ENCODE measurements at regions not wholly inside any gene's neighbourhood (a gene's known extent, or its start where the extent isn't known, plus 50 kb on each side); places are given as distances from the start of the nearest gene placed in this dataset.

DNA sequence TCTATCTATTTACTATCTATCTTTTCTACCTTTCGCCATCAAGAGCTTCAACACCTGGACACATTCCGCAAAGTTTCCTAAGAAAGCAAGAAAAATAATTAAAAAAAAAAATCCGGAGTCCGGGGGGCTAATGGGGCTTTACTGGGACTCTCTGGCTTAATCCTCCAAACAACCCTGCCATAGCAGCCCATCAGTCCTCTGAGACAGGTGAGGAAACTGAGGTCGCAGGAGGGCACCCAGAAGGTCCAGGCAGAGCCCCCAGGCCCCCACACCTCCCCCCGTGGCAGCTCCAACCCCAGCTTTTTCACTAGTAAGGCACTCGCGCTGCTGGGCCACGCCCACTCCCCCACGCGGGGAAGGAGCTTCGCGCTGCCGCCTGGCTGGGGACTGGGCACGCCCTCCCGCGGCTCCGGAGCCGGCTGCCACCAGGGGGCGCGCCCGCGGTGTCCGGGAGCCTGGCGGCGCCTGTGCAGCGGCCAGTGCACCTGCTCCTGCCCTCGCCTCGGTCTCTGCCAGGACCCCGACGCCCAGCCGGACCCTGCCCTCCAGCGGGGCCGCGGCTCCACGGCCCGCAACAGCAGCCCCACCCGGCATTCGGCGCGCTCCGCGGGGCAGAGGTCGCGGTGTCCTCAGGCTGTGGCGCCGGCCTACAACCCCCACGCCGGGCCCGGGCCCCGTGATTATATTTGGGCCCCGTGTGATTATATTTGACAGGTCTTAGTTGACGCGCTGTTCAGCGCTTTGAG lies 54.1 kb upstream of the SAMD11 start:
- Histone ChIP-seq H3K4me1 (ENCODE audit: insufficient read depth) (no peaks in the 10 kb centered on the region), H2AFZ (0 out of 2 replicates have a peak overlapping the region, but pooled peaks have one; percentile 63), H3K79me2 (replicated peaks; ENCODE audit: insufficient read depth) (no peaks in the 10 kb centered on the region), H3K27me3 (ENCODE audit: insufficient read depth) (peaks cover 34% of the 10 kb centered on the region), H3F3A (replicated peaks; ENCODE audit: low read depth) (no peaks in the 10 kb centered on the region), H4K20me1 (replicated peaks; ENCODE audit: insufficient read depth) (0 out of 2 replicates have a peak, but pooled peaks cover 3% of the 10 kb centered on the region), H3K36me3 (ENCODE audit: insufficient read depth) (no peaks in the 10 kb centered on the region), H3K4me3 (0 out of 2 replicates have a peak overlapping the region, but pooled peaks have one; percentile 37), H3K27ac (ENCODE audit: low read depth) (no peak overlapping the region), H3K9me2 (ENCODE audit: insufficient read depth) (no peaks in the 10 kb centered on the region), H3K4me2 (peak overlapping the region; percentile 67; the same call in 1 of the 2 replicates)
- DNase-seq (ENCODE audit: low spot score) = peak; percentile 67
- TF ChIP-seq POLR2AphosphoS5 (IDR thresholded peaks at IDR 0.05; ENCODE audit: low read depth) (no peak), ZNF114 (CRISPR knock-in tag; IDR thresholded peaks at IDR 0.05) (no peak), STAT1 (IDR thresholded peaks at IDR 0.05; ENCODE audit: unreplicated experiment) (no peak), ZNF331 (CRISPR knock-in tag; IDR thresholded peaks at IDR 0.05; ENCODE audit: low read depth) (no peak), CREB1 (CRISPR knock-in tag; IDR thresholded peaks at IDR 0.05; ENCODE audit: low read depth) (no peak)
- TF ChIP-seq, protein P1, sequence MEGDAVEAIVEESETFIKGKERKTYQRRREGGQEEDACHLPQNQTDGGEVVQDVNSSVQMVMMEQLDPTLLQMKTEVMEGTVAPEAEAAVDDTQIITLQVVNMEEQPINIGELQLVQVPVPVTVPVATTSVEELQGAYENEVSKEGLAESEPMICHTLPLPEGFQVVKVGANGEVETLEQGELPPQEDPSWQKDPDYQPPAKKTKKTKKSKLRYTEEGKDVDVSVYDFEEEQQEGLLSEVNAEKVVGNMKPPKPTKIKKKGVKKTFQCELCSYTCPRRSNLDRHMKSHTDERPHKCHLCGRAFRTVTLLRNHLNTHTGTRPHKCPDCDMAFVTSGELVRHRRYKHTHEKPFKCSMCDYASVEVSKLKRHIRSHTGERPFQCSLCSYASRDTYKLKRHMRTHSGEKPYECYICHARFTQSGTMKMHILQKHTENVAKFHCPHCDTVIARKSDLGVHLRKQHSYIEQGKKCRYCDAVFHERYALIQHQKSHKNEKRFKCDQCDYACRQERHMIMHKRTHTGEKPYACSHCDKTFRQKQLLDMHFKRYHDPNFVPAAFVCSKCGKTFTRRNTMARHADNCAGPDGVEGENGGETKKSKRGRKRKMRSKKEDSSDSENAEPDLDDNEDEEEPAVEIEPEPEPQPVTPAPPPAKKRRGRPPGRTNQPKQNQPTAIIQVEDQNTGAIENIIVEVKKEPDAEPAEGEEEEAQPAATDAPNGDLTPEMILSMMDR (conservative IDR thresholded peaks at IDR 0.05; ENCODE audit: low read depth in 2 of 2) = peak; percentile 44 to 74
- TF ChIP-seq, protein P2, sequence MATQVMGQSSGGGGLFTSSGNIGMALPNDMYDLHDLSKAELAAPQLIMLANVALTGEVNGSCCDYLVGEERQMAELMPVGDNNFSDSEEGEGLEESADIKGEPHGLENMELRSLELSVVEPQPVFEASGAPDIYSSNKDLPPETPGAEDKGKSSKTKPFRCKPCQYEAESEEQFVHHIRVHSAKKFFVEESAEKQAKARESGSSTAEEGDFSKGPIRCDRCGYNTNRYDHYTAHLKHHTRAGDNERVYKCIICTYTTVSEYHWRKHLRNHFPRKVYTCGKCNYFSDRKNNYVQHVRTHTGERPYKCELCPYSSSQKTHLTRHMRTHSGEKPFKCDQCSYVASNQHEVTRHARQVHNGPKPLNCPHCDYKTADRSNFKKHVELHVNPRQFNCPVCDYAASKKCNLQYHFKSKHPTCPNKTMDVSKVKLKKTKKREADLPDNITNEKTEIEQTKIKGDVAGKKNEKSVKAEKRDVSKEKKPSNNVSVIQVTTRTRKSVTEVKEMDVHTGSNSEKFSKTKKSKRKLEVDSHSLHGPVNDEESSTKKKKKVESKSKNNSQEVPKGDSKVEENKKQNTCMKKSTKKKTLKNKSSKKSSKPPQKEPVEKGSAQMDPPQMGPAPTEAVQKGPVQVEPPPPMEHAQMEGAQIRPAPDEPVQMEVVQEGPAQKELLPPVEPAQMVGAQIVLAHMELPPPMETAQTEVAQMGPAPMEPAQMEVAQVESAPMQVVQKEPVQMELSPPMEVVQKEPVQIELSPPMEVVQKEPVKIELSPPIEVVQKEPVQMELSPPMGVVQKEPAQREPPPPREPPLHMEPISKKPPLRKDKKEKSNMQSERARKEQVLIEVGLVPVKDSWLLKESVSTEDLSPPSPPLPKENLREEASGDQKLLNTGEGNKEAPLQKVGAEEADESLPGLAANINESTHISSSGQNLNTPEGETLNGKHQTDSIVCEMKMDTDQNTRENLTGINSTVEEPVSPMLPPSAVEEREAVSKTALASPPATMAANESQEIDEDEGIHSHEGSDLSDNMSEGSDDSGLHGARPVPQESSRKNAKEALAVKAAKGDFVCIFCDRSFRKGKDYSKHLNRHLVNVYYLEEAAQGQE (IDR thresholded peaks at IDR 0.05; ENCODE audit: unreplicated experiment) = no peak
- TF ChIP-seq, protein P3, sequence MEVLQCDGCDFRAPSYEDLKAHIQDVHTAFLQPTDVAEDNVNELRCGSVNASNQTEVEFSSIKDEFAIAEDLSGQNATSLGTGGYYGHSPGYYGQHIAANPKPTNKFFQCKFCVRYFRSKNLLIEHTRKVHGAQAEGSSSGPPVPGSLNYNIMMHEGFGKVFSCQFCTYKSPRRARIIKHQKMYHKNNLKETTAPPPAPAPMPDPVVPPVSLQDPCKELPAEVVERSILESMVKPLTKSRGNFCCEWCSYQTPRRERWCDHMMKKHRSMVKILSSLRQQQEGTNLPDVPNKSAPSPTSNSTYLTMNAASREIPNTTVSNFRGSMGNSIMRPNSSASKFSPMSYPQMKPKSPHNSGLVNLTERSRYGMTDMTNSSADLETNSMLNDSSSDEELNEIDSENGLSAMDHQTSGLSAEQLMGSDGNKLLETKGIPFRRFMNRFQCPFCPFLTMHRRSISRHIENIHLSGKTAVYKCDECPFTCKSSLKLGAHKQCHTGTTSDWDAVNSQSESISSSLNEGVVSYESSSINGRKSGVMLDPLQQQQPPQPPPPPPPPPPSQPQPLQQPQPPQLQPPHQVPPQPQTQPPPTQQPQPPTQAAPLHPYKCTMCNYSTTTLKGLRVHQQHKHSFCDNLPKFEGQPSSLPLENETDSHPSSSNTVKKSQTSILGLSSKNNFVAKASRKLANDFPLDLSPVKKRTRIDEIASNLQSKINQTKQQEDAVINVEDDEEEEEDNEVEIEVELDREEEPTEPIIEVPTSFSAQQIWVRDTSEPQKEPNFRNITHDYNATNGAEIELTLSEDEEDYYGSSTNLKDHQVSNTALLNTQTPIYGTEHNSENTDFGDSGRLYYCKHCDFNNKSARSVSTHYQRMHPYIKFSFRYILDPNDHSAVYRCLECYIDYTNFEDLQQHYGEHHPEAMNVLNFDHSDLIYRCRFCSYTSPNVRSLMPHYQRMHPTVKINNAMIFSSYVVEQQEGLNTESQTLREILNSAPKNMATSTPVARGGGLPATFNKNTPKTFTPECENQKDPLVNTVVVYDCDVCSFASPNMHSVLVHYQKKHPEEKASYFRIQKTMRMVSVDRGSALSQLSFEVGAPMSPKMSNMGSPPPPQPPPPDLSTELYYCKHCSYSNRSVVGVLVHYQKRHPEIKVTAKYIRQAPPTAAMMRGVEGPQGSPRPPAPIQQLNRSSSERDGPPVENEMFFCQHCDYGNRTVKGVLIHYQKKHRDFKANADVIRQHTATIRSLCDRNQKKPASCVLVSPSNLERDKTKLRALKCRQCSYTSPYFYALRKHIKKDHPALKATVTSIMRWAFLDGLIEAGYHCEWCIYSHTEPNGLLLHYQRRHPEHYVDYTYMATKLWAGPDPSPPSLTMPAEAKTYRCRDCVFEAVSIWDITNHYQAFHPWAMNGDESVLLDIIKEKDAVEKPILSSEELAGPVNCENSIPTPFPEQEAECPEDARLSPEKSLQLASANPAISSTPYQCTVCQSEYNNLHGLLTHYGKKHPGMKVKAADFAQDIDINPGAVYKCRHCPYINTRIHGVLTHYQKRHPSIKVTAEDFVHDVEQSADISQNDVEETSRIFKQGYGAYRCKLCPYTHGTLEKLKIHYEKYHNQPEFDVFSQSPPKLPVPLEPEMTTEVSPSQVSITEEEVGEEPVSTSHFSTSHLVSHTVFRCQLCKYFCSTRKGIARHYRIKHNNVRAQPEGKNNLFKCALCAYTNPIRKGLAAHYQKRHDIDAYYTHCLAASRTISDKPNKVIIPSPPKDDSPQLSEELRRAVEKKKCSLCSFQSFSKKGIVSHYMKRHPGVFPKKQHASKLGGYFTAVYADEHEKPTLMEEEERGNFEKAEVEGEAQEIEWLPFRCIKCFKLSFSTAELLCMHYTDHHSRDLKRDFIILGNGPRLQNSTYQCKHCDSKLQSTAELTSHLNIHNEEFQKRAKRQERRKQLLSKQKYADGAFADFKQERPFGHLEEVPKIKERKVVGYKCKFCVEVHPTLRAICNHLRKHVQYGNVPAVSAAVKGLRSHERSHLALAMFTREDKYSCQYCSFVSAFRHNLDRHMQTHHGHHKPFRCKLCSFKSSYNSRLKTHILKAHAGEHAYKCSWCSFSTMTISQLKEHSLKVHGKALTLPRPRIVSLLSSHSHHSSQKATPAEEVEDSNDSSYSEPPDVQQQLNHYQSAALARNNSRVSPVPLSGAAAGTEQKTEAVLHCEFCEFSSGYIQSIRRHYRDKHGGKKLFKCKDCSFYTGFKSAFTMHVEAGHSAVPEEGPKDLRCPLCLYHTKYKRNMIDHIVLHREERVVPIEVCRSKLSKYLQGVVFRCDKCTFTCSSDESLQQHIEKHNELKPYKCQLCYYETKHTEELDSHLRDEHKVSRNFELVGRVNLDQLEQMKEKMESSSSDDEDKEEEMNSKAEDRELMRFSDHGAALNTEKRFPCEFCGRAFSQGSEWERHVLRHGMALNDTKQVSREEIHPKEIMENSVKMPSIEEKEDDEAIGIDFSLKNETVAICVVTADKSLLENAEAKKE (CRISPR knock-in tag; IDR thresholded peaks at IDR 0.05) = no peak
- Mint-ChIP-seq H3K27ac (no peak overlapping the region), H3K36me3 (ENCODE audit: low read depth) (no peaks in the 10 kb centered on the region), H3K27me3 (ENCODE audit: insufficient read depth, low read depth, poor library complexity) (peaks cover 25% of the 10 kb centered on the region), H3K4me3 (no peak overlapping the region), H3K9me3 (no peaks in the 10 kb centered on the region; the same call in 2 of the 3 replicates), H3K4me1 (peaks cover 4% of the 10 kb centered on the region; the same call in 2 of the 3 replicates)
- ATAC-seq = peak; percentile 89
